ENCODE measurements at regions not wholly inside any gene's neighbourhood (a gene's known extent, or its start where the extent isn't known, plus 50 kb on each side); places are given as distances from the start of the nearest gene placed in this dataset.

- Histone ChIP-seq H4K8ac (ENCODE audit: extremely low read depth, insufficient read depth, low read length) (no peak overlapping the region), H3K9ac (replicated peaks in 1 of 4; ENCODE audit: extremely low read depth in 1 of 4, low read depth in 3 of 4, low read length in 3 of 4) (no peak overlapping the region), H3K56ac (replicated peaks; ENCODE audit: insufficient read length, low read depth, low read length) (no peak overlapping the region), H3K27ac (ENCODE audit: low read depth, low read length) (no peak overlapping the region), H2BK15ac (ENCODE audit: low read length) (no peak overlapping the region), H3K23ac (ENCODE audit: insufficient read length) (no peak overlapping the region), H2BK12ac (ENCODE audit: low read depth, low read length) (no peak overlapping the region), H4K5ac (ENCODE audit: insufficient read length, low read depth, low read length) (no peak overlapping the region), H3K4ac (replicated peaks; ENCODE audit: insufficient read length, low read depth, low read length) (no peak overlapping the region), H4K20me1 (replicated peaks in 1 of 2; ENCODE audit: control insufficient read depth in 1 of 2, insufficient read depth in 2 of 2, low read length in 2 of 2) (no peaks in the 10 kb centered on the region), H3K18ac (ENCODE audit: extremely low read depth, low read length) (no peak overlapping the region), H2BK120ac (replicated peaks; ENCODE audit: low read depth, low read length) (no peak overlapping the region), H3K9me3 (ENCODE audit: insufficient read depth in 2 of 2, low read depth in 1 of 2, low read length in 1 of 2) (no peaks in the 10 kb centered on the region), H4K91ac (replicated peaks; ENCODE audit: insufficient read length, low read length) (no peak overlapping the region), H3K23me2 (ENCODE audit: low read depth, low read length) (no peaks in the 10 kb centered on the region), H2AK5ac (ENCODE audit: low read depth, low read length) (no peak overlapping the region), H2AFZ (ENCODE audit: low read length) (no peak overlapping the region), H3K79me1 (ENCODE audit: low read depth, low read length) (no peaks in the 10 kb centered on the region), H3K79me2 (ENCODE audit: control insufficient read depth in 1 of 2, insufficient read depth in 2 of 2, low read length in 2 of 2) (no peaks in the 10 kb centered on the region), H3K36me3 (ENCODE audit: control insufficient read depth in 2 of 4, insufficient read depth in 4 of 4, low read length in 3 of 4) (no peaks in the 10 kb centered on the region), H2BK5ac (ENCODE audit: low read depth, low read length) (no peak overlapping the region), H3K4me1 (replicated peaks in 1 of 4; ENCODE audit: control insufficient read depth in 3 of 4, insufficient read depth in 4 of 4, low read length in 3 of 4) (peaks cover 0 to 2% (median 0%) of the 10 kb centered on the region in 4 experiments; a peak in 1 of 7 replicates), H3K4me3 (ENCODE audit: extremely low read depth in 1 of 4, insufficient read depth in 2 of 4, low read depth in 3 of 4, low read length in 4 of 4) (no peak overlapping the region), H3K27me3 (replicated peaks in 1 of 4; ENCODE audit: control insufficient read depth in 3 of 4, extremely low read depth in 1 of 4, insufficient read depth in 3 of 4, low read length in 3 of 4) (no peaks in the 10 kb centered on the region), H3K4me2 (ENCODE audit: insufficient read depth in 1 of 2, low read depth in 2 of 2, low read length in 2 of 2) (no peak overlapping the region), H3K14ac (ENCODE audit: insufficient read length) (no peak overlapping the region), H2BK20ac (ENCODE audit: low read length) (no peak overlapping the region)
- ChIA-PET CTCF (ENCODE audit: partially characterized antibody) (interaction anchor here (1.6 kb wide), 1 partner anchor 196 kb away, joined by 3 read pairs; no protein-coding TSS in a partner anchor), POLR2A (ENCODE audit: partially characterized antibody) (no interaction called here)
- 84% methylated on average over 1 of the region's 1 CpG; no CpG with 5 or more reads in 1 of the 2 experiments for WGBS, 2 experiments (ENCODE audit: extremely low coverage in 1 of 2, insufficient coverage in 1 of 2, insufficient read length in 1 of 2, insufficient replicate concordance in 2 of 2, low coverage in 1 of 2, low lambda C conversion rate in 2 of 2, missing lambda C conversion rate in 1 of 2)
- no peak for FAIRE-seq
- DNase-seq (ENCODE audit: low read depth in 1 of 2, low spot score in 2 of 2): no peak
- TF ChIP-seq JUN (IDR thresholded peaks at IDR 0.05; ENCODE audit: low read depth, low read length) (no peak), HDAC6 (IDR thresholded peaks at IDR 0.05; ENCODE audit: low read depth, low read length) (no peak), RXRA (IDR thresholded peaks at IDR 0.05; ENCODE audit: insufficient read depth, low read depth, low read length) (no peak), TBP (IDR thresholded peaks at IDR 0.05; ENCODE audit: low read depth, low read length) (no peak), PHF8 (conservative IDR thresholded peaks at IDR 0.05; ENCODE audit: low read depth, low read length) (no peak)
Observed at GRCh38 chr3:84744130-84744529, 214.7 kb upstream of the CADM2 start.
